GM10266 (cell line): ENCODE measurements at regions not wholly inside any gene's neighbourhood (a gene's known extent, or its start where the extent isn't known, plus 50 kb on each side); places are given as distances from the start of the nearest gene placed in this dataset.

ENCODE experiments used
- DNase-seq: peaks from one replicate; pipeline ENCODE4 v3.0.0; 2012; ENCODE audit errors: extremely low spot score
- CTCF ChIP-seq: IDR thresholded peaks from 2 replicates; pipeline ENCODE4 v1.5.1; 2012; ENCODE audit warnings: mild to moderate bottlenecking, low read depth; ENCODE audit not compliant: control insufficient read depth, insufficient read depth; ENCODE audit errors: missing control alignments

GRCh38 chr6:98433325-98434056 is 400.9 kb upstream of the POU3F2 start:
- no peak for TF ChIP-seq CTCF
- DNase-seq: no peak

- DNase-seq: no peak
Observed at GRCh38 chr6:98443633-98444032, 390.7 kb upstream of the POU3F2 start.

GRCh38 chr6:98452685-98453084 is 381.7 kb upstream of the POU3F2 start:
- DNase-seq: no peak
- no peak for TF ChIP-seq CTCF

More at GRCh38 chr6:98443633-98444032, 390.7 kb upstream of the POU3F2 start:
- TF ChIP-seq CTCF: no peak

GRCh38 chr6:98454809-98455322 is 379.5 kb upstream of the POU3F2 start:
- TF ChIP-seq CTCF: no peak
- DNase-seq: no peak

GRCh38 chr6:98458708-98459107 is 375.7 kb upstream of the POU3F2 start:
- DNase-seq: no peak
- TF ChIP-seq CTCF: no peak

- DNase-seq: no peak
- TF ChIP-seq CTCF: no peak
Observed at GRCh38 chr6:98463038-98464000, 371.1 kb upstream of the POU3F2 start.
